ENCODE measurements at regions not wholly inside any gene's neighbourhood (a gene's known extent, or its start where the extent isn't known, plus 50 kb on each side); places are given as distances from the start of the nearest gene placed in this dataset.
A peak's percentile ranks its signal among the peaks of the same experiment; 100 is the strongest.
"Not testable (repeated sequence)": the region's sequence is repeated elsewhere in the genome, so short reads cannot be mapped to it uniquely, and the experiment has no call there.

DNA sequence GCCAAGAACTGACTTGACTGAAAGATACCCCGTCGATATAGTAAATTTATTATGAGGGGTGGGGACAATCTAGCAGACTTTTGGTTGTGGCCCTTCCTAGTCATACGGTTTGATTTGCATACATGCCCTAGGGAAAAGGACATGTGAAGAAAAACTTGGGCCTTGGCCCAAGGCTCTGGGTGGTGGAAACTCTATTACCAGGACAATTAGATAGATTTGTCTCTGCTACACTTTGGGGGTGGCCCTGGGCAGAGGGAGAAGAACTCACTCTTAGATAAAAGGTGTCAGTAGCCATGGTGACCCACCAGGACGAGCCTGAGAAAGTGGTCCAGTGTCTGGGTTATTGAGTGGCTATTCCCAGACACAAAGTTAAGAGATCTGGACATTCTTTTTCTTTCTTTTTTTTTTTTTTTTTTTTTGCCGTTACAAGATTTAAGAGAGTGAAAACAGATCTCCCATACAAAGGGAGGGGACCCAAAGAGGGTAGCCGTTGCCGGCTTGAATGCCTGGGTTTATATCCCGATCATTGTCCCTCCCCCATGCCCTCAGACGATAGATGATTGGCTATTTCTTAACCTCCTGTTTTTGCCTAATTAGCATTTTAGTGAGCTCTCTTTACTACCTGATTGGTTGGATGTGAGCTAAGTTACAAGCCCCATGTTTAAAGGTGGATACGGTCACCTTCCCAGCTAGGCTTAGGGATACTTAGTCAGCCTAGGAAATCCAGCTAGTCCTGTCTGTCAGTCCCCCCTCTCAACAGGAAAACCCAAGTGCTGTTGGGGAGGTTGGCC, 96.4 kb upstream of the SMAD3 start:
- DNase-seq, result peak; percentile 3

DNA sequence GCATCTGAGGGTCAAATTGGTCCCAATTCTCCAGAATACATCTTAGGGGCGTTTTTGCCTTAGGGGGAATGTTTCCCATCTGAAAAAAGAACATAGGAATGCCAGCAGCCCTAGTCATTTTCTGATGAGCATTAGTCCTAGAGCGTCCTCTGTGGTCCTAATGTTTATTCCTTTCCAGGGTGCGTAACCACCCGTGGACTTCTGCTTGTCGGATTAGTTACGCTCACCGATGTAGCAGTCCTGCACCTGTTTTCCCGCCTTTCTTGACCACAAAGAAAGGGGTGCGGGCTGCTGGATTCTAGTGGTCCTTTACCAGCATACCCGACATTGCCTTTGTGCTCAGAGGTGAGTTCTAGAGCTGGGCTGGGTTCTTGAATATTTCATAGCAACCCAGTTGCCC, 91.3 kb upstream of the SMAD3 start:
- peak; percentile 12 for DNase-seq

DNA sequence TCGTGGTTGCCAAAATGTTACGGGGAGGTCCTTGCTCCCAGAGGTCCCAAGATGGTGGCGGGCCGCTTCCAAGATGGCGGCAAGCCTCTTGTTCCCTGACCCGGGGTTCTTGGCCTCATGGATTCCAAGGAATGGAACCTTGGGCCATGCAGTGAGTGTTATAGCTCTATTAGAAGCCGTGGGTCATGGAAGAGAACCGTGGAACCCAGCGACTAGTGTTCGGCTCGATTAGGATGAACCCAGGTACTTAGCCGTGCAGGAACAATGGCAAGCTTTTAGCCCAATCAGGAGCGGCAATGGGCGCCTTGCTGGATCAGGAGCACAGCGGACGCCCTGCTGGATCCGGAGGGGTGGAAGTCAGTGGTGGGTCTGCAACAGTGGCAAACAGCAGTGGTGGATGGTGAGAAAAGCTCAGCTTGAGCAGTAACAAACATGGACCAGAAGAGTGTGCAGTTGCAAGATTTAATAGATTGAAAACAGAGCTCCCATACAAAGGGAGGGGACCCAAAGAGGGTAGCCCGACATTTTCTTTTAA, 89.2 kb upstream of the SMAD3 start:
- DNase-seq, result not testable (repeated sequence)

DNA sequence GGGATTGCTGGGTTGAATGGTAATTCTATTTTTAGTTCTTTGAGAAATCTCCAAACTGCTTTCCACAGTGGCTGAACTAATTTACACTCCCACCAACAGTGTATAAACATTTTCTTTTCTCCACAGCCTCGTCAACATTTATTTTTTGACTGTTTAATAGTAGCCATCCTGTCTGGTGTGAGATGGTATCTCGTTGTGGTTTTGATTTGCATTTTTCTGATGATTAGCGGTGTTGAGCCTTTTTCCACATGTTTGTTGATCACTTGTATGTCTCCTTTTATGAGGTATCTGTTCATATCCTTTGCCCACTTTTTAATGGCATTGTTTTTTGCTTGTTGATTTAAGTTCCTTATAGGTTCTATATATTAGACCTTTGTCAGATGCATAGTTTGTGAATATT, 85.1 kb upstream of the SMAD3 start:
- not testable (repeated sequence) for DNase-seq

DNA sequence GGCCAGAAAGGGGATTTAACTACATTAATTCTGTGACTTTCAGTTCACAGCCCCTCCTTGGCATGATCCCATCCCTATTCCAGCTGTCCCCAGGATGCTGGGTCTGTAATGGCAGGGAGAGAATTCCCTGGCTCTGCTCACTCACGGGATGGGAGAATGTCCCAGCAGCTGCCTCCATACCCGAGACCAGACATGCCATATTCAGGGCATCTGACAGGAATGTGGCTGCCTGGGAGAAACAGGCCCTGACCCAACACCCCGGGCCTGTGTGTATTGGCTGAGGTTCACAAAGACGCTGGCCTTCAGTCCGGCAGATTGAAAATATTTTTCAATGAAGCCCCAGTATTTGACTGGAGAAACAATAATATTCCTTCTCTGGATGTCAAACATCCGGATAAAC, 83.6 kb upstream of the SMAD3 start:
- DNase-seq, result no peak

DNA sequence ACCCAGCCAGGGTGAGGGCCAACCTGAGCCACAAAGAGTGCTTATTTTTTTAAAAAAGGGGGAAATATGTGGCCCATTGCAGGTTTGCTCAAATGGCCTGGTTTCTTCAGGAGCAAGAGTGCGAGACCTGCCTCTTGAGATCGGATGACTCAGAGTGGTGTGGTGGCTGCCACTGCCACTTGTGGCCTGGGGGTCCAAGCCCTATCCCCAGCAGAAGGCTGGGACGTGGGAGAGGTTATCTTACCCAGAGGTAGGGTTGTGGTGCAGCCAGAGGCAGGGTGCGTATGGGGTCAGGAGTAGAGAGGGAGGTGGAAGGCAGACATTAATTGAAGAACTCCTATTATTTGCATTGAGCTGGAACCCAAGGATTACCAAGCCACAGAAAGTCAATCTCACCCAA, 83.2 kb upstream of the SMAD3 start:
- no peak for DNase-seq

DNA sequence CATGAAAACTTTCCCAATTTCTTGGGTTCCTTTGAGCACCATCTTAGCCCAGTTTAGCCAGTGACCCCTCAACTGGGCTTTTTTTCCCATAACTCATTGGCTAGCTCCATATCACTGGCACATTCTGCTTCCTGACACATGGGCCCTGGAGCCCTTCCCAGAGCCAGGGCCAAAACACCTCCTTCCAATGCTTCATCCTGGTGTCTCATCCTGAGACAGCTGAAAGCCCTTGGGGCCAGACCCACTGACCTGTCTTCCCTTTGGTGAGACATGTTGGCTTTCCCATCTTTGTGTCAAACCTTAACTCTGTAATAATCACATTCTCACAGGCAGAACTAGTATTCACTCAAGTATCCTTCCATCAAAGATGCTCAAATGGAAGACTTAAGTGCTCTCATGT, 82.6 kb upstream of the SMAD3 start:
- no peak for DNase-seq

DNA sequence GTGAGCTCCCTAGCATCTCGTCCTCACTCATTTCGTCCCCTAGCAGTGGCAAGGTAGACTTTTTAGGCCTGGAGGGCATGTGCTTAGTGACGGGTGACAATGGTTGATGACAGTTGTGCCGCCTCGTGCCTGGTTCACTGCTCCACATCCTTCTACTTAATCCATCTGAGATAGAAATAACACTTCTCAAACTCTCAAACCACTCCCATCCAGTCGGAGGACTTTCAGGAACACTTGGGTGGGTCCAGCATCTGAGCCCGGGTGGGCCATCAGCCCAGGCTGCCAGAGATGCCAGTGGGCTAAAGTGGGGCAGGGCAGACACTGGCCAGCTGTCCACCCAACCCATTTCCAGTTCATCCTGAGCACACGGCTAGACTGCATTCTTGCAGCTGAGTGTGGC, 79.7 kb upstream of the SMAD3 start:
- no peak for DNase-seq

DNA sequence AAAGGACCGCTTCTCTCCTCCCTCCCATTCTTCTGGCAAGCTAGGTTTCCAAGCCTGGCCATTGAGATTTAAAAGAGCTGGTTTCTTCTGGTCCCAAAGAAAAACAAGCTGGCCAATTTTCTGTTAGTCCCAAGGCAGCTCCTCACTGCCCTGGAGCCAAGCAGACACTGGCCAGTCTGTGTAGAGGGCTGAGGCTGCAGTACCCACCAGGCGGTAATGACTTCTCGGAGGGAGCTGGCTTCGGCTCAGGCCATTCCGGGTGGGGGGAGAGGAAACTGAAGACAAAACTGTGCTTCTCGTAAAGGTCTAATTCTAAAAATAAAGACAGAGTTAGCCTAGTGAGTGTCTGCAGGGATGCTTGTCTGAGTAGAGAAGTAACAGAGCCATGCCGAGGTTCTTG, 78.5 kb upstream of the SMAD3 start:
- no peak for DNase-seq

DNA sequence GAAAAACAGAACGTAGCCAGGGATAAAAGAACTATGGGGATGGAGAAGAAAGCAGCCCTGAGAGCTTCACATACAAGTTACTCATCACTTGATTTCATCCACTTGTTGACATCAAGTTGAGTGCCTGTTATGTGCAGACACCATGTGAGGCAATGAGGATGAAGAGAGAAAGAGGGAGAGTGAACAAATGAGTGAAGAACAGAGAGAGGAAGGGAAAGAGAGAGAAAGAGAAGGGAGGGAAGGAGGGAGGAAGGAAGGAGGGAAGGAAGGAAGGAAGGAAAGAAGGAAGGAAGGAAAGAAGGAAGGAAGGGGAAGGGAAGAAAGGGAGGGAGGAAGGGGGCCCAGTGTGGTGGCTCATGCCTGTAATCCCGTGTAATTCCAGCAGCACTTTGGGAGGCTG, 72.3 kb upstream of the SMAD3 start:
- no peak for DNase-seq

DNA sequence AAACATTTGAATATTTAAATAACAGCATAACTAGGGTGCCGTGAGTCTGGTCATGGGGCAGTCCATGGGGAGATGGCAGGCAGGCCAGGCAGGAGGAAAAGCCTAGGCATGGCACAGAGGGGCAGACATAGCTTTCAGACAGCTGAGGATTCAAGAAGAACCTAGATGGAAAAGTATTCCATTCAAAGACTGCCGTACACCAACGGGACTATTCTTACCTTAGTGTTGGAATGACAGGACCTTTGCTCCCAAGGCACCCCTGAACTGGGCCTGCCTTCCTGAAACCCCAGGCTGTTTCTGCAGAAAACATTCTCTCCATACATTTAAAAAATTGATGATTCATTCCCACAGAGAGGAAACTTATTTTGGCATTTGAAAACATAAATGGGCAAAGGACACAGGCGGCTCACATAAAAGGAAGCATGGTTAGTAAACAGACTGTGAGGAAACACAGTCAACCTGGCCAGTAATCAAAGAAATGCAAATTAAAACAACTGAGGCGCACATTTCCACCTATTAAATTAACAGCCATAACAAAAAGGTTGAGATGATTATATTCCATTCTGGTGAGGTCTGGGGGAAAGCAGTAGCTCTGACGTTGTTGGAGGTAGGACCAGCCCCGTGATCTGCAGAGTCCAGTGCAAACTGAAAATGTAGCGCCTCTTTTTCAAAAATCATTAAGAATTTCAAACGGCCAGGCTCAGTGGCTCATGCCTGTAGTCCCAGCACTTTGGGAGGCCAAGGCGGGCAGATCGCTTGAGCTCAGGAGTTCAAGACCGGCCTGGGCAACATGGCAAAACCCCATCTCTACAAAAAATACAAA, 71.3 kb upstream of the SMAD3 start:
- DNase-seq, result no peak

DNA sequence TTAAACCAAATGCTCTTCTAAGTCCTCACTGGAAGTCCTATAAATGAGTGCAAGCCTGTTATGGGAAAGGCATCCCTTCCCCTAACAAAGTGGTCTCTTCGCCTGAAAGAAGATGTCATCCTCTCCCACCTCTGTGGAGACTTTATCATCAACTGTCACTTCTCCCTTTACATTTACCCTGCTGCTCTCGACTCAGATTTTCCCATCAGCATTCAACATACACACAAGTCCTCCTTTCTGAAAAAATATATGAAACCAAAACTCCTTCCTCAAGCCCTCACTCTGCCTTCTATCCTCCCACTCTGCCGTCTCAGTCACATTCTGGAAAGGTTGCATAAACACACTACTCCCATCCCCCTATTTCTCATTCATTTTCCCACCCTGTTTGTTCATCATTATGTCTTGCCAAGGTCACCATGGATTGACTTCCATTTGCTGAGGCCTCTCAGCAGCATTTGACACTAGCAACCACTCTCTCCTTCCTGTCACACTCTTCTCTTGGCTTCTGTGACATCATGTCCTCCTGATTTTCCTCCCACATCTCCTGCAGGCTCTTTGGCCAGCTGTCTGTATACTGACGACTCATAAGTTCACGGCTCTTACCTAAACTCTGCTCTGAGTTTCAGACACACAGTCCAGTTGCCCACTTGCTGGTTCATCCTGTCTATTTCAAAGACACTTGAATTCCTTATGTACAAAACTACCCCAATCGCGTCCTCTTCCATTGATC, 70.3 kb upstream of the SMAD3 start:
- DNase-seq, result no peak

DNA sequence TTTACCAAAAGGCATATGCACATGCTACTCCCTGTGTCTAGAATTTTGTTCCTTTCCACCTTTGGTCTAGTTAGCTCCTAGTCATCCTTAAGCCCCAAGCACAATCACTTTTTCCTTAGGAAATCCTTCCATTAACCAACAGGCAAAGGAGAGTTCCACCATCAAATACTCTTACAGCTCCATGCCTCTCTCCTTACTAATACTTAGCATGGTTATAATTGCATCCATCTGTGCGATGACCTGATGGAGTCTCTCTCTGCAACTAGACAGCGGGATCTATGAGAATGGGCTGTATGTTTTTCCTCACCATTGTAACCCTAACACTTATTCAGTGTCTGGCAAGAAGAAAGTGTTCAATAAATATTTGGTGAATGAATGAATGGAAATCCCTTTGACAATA, 69.3 kb upstream of the SMAD3 start:
- no peak for DNase-seq

DNA sequence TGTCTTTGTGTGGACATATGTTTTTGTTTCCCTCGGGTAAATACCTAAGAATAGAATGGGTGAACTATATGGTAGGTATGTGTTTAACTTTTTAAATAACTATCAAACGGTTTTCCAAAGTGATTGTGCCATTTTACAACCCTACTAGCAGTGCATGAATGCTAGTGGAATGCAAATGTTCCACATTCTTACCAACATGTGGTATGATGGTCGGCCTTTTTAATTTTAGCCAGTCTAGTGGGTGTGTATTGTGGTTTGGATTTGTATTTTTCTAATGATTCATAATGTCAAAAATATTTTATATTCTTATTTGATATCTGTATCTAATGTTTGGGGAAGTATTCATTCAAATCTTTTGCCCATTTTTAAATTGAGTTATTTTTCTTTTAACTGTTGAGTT, 68.2 kb upstream of the SMAD3 start:
- DNase-seq, result no peak

DNA sequence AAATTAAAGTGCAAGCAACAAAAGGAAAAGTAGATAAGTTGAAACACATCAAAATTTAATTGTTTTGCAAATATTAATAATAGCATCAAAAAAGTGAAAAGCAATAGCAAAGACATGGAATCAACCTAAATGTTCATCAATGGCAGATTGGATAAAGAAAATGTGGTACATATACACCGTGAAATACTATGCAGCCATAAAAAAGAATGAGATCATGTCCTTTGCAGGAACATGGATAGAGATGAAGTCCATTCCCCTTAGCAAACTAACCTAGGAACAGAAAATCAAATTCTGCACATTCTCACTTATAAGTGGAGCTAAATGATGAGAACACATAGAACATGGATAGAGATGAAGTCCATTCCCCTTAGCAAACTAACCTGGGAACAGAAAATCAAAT, 67.2 kb upstream of the SMAD3 start:
- DNase-seq, result not testable (repeated sequence)

DNA sequence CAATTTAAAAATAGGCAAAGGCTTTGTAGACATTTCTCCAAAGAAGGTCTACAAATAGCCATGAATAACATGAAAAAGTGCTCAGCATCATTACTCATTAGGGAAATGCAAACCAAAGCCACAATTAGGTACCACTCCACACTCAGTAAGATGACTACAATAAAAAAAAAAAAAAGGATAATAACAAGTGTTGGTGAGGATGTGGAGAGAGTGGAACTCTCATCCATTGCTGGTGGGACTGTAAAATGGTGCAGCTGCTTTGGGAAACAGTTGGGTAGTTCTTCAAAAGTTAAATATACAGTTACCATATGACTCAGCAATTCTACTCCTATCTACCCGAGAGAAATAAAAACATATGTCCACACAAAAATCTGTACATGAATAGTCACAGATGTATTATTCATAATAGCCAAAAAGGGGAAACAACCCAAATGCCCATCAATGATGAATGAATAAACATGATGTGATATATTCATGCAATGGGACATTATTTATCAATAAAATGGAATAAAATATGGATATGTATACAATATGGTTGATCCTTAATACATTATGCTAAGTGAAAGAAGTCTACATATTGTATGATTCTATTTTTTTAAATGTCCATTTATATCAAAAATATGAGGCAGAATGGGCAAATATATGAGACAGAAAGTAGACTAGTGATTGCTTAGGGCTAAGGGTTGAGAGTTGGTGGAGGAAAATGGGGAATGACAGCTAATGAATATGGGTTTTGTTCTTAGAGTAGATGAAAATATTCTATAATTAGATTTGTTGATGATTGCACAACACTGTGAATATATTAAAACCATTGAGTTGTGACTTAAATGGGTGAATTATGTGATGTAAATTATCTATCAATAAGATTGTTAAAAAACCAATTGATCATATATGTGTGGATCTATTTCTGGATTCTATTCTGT, 66.1 kb upstream of the SMAD3 start:
- no peak for DNase-seq

DNA sequence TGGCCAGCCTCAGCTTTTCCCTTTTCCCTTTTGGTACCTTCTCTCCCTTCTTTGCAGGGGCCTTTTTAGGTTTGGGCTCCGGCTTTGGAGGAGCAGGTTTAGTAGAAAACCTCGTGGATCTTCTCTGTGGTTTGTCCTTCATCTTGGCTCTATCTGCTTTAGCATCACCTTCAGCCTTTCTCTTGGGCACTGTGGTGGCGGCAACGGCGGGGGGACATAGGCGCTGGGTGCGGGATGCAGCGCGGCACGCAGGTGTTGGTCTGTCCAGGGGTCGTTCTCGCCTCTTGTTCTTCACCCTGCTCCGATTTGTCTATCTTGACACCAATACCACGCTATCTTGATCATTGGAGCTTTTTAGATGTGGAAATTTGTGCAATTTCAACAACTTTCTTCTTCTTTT, 64.5 kb upstream of the SMAD3 start:
- DNase-seq, result no peak

DNA sequence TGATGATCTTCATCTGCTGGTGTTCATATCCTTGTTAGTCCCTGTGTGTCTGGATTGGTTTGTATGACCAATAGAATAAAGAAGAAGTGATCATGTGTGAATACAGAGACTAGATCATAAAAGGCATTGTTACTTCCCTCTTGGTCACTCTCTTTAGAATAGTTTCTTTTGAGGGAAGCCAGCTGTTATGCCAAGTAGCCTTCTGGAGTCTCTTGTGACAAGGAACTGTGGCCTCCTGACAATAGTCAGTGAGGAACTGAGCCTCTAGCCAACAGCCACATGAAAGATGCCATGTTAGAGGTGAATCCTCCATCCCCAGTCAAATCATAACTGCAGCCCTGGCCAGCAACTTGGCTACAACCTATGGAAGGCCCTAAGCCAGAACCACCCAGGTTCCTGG, 63.0 kb upstream of the SMAD3 start:
- no peak for DNase-seq

DNA sequence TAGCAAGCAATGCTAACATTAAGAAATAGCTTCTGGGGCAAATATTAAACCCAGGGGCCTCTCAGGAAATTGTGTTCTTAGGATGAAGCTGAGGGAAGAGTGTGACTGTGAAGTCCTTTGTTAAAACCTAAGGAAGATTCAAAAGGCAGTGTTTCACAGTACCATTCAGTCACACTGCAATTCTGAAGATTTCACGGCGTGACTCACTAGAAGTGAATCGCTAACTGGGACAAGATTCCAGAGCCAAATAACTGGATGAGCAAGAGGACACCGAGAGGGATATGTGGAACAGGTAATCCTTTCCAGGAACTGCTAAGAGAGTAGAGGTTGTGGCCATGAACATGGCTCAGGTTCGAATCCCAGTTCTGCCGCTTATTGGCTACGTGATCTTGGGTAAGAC, 61.8 kb upstream of the SMAD3 start:
- DNase-seq, result no peak

DNA sequence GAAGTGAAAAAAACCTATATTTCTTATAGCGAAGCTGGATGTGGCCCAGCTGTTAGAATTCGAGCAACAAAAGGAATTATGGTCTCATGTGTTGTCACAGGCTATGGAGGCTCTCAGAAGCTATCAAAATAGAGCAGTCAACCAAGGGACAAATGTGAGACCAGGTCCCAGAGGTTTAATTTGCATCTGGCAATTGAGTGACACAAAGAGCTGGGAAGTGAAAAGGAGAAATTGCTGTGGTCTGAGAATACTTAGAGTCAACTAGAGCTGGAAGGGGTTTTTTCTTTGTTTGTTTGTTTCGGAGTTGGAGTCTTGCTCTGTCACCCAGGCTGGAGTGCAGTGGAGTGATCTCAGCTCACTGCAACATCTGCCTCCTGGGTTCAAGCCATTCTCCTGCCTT, 61.3 kb upstream of the SMAD3 start:
- no peak for DNase-seq

DNA sequence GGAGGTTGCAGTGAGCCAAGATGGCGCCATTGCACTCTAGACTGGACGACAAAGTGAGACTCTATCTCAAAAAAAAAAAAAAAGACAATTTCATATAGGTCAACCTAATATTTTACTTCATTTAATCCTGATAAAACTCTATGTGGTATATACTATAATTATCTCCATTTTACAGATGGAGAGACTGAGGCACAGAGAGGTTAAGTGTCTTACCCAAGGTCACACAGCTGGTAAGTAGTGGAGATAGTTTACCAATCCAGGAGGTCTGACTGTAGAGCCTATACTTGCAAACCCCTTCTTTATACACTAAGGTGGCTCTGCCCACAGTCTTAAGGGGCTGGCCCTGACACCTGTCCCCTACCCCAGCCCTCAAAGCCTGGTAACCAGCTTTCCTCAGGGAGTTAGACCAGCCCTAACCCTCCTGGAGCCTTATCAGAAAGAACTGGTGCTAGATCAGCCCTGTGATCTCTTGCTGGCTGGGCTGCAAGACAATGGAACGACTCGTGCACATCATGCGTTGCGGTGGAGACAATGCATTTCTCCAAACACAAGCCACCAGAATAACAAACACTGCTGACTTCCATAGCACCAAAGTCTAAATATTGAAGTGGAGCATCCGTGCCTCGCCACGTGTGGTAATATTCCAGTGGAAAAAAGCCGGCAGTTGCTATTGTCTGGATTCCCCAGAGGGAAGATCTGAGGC, 60.0 kb upstream of the SMAD3 start:
- DNase-seq, result no peak

All from activated CD8-positive, alpha-beta memory T cell treated with anti-CD3 and anti-CD28 coated beads, Interleukin-2, amount 50 U/mL, for 48 hours (primary cell).